Uterus (tissue), 2 donors: ENCODE measurements at regions not wholly inside any gene's neighbourhood (a gene's known extent, or its start where the extent isn't known, plus 50 kb on each side); places are given as distances from the start of the nearest gene placed in this dataset.

ENCODE experiments used
- CTCF ChIP-seq, 4 experiments: fragments of 200-600 bp in 2 of 4; fragments of 450-650 bp in 2 of 4; sonication (generic) in 2 of 4; IDR thresholded peaks; one replicate each; pipeline ENCODE4 v1.5.1; 2016 to 2019; ENCODE audit warnings: antibody characterized with exemption in 4 of 4, mild to moderate bottlenecking in 2 of 4, moderate library complexity in 1 of 4
- POLR2A ChIP-seq, 2 donors: fragments of 450-650 bp; IDR thresholded peaks; one replicate each; pipeline ENCODE4 v1.6.1; 2016; ENCODE audit warnings: antibody characterized with exemption in 2 of 2, mild to moderate bottlenecking in 1 of 2, moderate library complexity in 1 of 2

- no peak for TF ChIP-seq POLR2A (IDR thresholded peaks at IDR 0.05)
- no peak for TF ChIP-seq CTCF (IDR thresholded peaks at IDR 0.05)
Observed at GRCh38 chr2:239820836-239821693, 204.1 kb downstream of the NDUFA10 start.
